MCF 10A (cell line): ENCODE measurements at regions not wholly inside any gene's neighbourhood (a gene's known extent, or its start where the extent isn't known, plus 50 kb on each side); places are given as distances from the start of the nearest gene placed in this dataset.

Experiments
- BruUV-seq: library from RNA; stranded (reverse); fragments of 400-500 nt; replicated peaks from 2 replicates; lab custom pipeline; 2021; lab: Mats Ljungman, UMichigan
- CTCF ChIA-PET: fragments of 300-600 bp; sonication (Branson Sonifier 250); formaldehyde crosslinking; extraction: SDS; loops from one replicate; lab custom pipeline; 2021; ENCODE audit warnings: antibody characterized with exemption, inconsistent platforms; lab: Yijun Ruan, JAX
- POLR2A ChIA-PET: fragments of 300-600, 350-650 bp; sonication (Branson Sonifier 250); formaldehyde crosslinking; extraction: SDS; loops from one replicate; lab custom pipeline; 2020; ENCODE audit warnings: antibody characterized with exemption, inconsistent platforms; lab: Yijun Ruan, JAX
- DNase-seq: peaks from one replicate; pipeline ENCODE4 v3.0.0-alpha.2; 2018; ENCODE audit not compliant: unreplicated experiment
- H3K27ac Mint-ChIP-seq: one replicate; pipeline ENCODE4 v1.8.0; 2022; ENCODE audit warnings: mild to moderate bottlenecking, low read depth, mixed read lengths; ENCODE audit not compliant: unreplicated experiment
- H3K27me3 Mint-ChIP-seq: one replicate; pipeline ENCODE4 v1.8.0; 2022; ENCODE audit warnings: mixed read lengths; ENCODE audit not compliant: insufficient read depth, unreplicated experiment
- H3K36me3 Mint-ChIP-seq: one replicate; pipeline ENCODE4 v1.8.0; 2022; ENCODE audit warnings: mild to moderate bottlenecking, moderate library complexity, mixed read lengths; ENCODE audit not compliant: insufficient read depth, unreplicated experiment
- H3K4me1 Mint-ChIP-seq: one replicate; pipeline ENCODE4 v1.8.0; 2022; ENCODE audit warnings: mixed read lengths; ENCODE audit not compliant: insufficient read depth, unreplicated experiment
- H3K4me3 Mint-ChIP-seq: one replicate; pipeline ENCODE4 v1.8.0; 2022; ENCODE audit warnings: mild to moderate bottlenecking, moderate library complexity, mixed read lengths; ENCODE audit not compliant: unreplicated experiment
- H3K9me3 Mint-ChIP-seq: one replicate; pipeline ENCODE4 v1.8.0; 2022; ENCODE audit warnings: mixed read lengths; ENCODE audit not compliant: unreplicated experiment
- intact Hi-C: fragments of 100-400 bp; cut with micrococcal nuclease; formaldehyde crosslinking; loops from 2 replicates; pipeline ENCODE4 v1.14.1; 2022
- TF ChIP-seq, protein P1 (sequence below): fragments of 200-600 bp; IDR thresholded peaks from one replicate; pipeline ENCODE4 v1.8.0; 2022; ENCODE audit warnings: antibody characterized with exemption, mild to moderate bottlenecking; ENCODE audit not compliant: unreplicated experiment

DNA sequence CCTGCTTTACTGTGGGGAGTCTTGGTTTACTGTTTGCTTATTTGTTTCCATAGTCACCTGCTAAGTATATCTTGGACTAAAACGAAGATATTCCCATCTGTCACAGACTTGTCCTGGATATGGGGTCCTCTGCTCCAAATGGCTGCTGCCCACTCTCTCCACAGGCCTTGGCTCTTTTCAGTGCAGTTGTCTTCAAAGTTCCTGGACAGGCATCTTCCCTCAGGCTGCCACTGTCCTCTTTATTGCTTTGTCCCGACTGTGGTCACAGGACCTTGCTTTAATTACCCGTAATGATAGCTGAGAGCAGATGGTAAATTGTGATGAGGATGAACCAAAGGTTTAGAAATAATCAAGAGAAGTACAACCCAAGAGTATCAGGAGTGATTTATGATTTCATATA lies 713.9 kb upstream of the CCDC179 start:
- Mint-ChIP-seq H3K9me3 (no peaks in the 10 kb centered on the region), H3K36me3 (no peaks in the 10 kb centered on the region), H3K4me3 (no peak overlapping the region), H3K4me1 (no peaks in the 10 kb centered on the region), H3K27ac (no peak overlapping the region), H3K27me3 (peaks cover 52% of the 10 kb centered on the region)
- DNase-seq, result no peak
- ChIA-PET POLR2A (no interaction called here), CTCF (interaction anchor here (0.6 kb wide), 1 partner anchor 148 kb away, joined by 3 read pairs; no protein-coding TSS in a partner anchor)
- TF ChIP-seq, protein P1, sequence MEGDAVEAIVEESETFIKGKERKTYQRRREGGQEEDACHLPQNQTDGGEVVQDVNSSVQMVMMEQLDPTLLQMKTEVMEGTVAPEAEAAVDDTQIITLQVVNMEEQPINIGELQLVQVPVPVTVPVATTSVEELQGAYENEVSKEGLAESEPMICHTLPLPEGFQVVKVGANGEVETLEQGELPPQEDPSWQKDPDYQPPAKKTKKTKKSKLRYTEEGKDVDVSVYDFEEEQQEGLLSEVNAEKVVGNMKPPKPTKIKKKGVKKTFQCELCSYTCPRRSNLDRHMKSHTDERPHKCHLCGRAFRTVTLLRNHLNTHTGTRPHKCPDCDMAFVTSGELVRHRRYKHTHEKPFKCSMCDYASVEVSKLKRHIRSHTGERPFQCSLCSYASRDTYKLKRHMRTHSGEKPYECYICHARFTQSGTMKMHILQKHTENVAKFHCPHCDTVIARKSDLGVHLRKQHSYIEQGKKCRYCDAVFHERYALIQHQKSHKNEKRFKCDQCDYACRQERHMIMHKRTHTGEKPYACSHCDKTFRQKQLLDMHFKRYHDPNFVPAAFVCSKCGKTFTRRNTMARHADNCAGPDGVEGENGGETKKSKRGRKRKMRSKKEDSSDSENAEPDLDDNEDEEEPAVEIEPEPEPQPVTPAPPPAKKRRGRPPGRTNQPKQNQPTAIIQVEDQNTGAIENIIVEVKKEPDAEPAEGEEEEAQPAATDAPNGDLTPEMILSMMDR, result no peak
- intact Hi-C loops, result no loop called here
- no TSS peak for BruUV-seq

DNA sequence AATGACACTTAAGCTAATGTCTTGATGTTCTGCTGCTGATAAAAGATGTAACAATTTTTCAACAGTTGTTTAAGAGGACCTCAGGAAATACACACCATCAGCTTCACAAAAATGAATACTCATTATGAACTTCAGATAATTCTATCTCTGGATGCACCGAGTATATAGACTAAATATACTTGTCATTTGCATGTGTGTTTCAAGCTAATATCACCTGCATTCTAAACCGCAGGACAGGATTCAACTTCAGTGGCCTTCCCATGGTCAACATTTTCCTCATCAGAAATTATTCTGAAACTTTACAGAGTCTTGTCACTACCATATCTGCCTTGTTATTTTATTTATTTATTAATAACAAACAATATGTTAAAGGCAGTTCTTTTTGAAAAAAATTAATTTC lies 717.0 kb upstream of the CCDC179 start:
- Mint-ChIP-seq H3K27ac (no peak overlapping the region), H3K9me3 (no peaks in the 10 kb centered on the region), H3K36me3 (no peaks in the 10 kb centered on the region), H3K27me3 (peaks cover 62% of the 10 kb centered on the region), H3K4me1 (no peaks in the 10 kb centered on the region), H3K4me3 (no peak overlapping the region)
- DNase-seq, result no peak
- TF ChIP-seq, protein P1, result no peak
- ChIA-PET CTCF (no interaction called here), POLR2A (no interaction called here)
- intact Hi-C loops, result no loop called here
- no TSS peak for BruUV-seq

DNA sequence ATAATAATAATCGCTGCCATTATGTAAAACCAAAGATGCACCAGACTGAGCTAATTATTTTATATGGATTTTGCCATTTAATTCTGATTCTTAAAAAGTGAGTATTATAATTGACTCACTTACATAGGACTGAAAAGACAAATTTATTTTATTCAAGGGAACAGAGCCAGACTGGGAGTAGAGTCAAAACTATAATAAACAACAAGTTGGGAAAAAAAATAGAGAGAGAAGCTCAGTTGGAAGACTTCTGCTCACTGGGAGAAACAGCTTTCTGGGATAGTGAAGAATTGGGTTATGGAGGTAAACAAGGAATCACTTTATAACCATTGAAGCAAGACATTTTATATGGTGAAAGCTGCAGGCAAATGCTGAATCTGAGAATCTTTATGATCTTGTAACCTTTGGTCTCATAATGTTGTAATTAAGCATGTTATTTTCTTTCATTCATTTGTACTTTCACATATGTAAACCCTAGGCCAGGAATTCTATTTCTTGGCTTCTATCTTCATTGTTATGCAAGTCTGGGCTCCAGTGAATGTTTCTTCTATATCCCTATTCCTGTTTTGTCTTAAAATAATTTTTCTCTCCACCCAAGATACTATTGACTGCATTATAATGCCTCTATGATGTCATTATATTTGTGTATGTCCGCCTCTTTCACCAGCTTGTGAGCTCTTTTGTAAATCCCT lies 725.3 kb upstream of the CCDC179 start:
- Mint-ChIP-seq H3K27me3 (peaks cover 40% of the 10 kb centered on the region), H3K27ac (no peak overlapping the region), H3K4me1 (no peaks in the 10 kb centered on the region), H3K9me3 (no peaks in the 10 kb centered on the region), H3K36me3 (no peaks in the 10 kb centered on the region), H3K4me3 (no peak overlapping the region)
- DNase-seq, result no peak
- CTCF ChIA-PET, result interaction anchor here (0.5 to 0.9 kb wide), 3 partner anchors 32 to 463 kb away, joined by 3 read pairs; no protein-coding TSS in a partner anchor
- no TSS peak for BruUV-seq
- POLR2A ChIA-PET, result no interaction called here
- intact Hi-C loops, result no loop called here
- TF ChIP-seq, protein P1, result no peak

DNA sequence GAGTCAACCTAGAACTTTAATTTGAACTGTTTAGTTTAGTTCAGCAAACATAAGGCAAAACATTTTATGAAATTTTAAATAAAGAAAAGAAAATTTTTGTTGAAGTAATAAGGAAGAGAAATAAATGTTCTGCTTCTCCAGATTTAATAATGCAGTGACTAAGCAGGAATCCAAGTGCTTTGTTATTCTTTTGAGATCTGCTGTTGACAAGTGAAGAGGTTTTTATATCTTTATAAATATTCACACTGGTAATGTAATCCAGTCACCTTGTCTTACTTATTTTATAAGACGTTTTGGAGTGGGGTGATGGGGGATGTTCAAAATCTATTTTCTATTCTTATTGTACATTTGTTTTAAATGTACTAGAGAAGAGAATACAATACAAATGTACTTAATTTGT lies 725.9 kb upstream of the CCDC179 start:
- BruUV-seq, result no TSS peak
- ChIA-PET CTCF (interaction anchor here (0.5 to 0.7 kb wide), 2 partner anchors 46 to 464 kb away, joined by 3 read pairs; no protein-coding TSS in a partner anchor), POLR2A (no interaction called here)
- H3K36me3 Mint-ChIP-seq, result no peaks in the 10 kb centered on the region
- TF ChIP-seq, protein P1, result no peak
- peaks cover 43% of the 10 kb centered on the region for H3K27me3 Mint-ChIP-seq
- DNase-seq, result no peak
- H3K4me1 Mint-ChIP-seq, result no peaks in the 10 kb centered on the region
- H3K9me3 Mint-ChIP-seq, result no peaks in the 10 kb centered on the region
- no peak overlapping the region for H3K27ac Mint-ChIP-seq
- no peak overlapping the region for H3K4me3 Mint-ChIP-seq
- intact Hi-C loops, result no loop called here
